ENCODE measurements at regions not wholly inside any gene's neighbourhood (a gene's known extent, or its start where the extent isn't known, plus 50 kb on each side); places are given as distances from the start of the nearest gene placed in this dataset.

GRCh38 chr12:43057566-43057965, 468.0 kb upstream of the PRICKLE1 start:
- CTCF ChIA-PET: no interaction called here
- TF ChIP-seq CTCF (conservative IDR thresholded peaks at IDR 0.05; ENCODE audit: low read depth): no peak
- POLR2A ChIA-PET (ENCODE audit: low non-redundant PET): no interaction called here
- H3K27ac ChIP-seq: no peak overlapping the region
- DNase-seq (ENCODE audit: low spot score): no peak

GRCh38 chr12:43054085-43054484, 464.5 kb upstream of the PRICKLE1 start:
- no peak overlapping the region for H3K27ac ChIP-seq
- DNase-seq (ENCODE audit: low spot score): no peak
- CTCF ChIA-PET: no interaction called here
- TF ChIP-seq CTCF (conservative IDR thresholded peaks at IDR 0.05; ENCODE audit: low read depth): no peak
- POLR2A ChIA-PET (ENCODE audit: low non-redundant PET): no interaction called here

- CTCF ChIA-PET: no interaction called here
- no peak overlapping the region for H3K27ac ChIP-seq
- no peak for DNase-seq (ENCODE audit: low spot score)
- no peak for TF ChIP-seq CTCF (conservative IDR thresholded peaks at IDR 0.05; ENCODE audit: low read depth)
- POLR2A ChIA-PET (ENCODE audit: low non-redundant PET): no interaction called here
Measured at GRCh38 chr12:43052441-43052840, 462.9 kb upstream of the PRICKLE1 start.

- no peak for TF ChIP-seq CTCF (conservative IDR thresholded peaks at IDR 0.05; ENCODE audit: low read depth)
- no peak for DNase-seq (ENCODE audit: low spot score)
- H3K27ac ChIP-seq: no peak overlapping the region
- CTCF ChIA-PET: no interaction called here
- POLR2A ChIA-PET (ENCODE audit: low non-redundant PET): no interaction called here
Measured at GRCh38 chr12:43044241-43044640, 454.7 kb upstream of the PRICKLE1 start.

- ChIA-PET POLR2A (ENCODE audit: low non-redundant PET) (no interaction called here), CTCF (no interaction called here)
Measured at GRCh38 chr12:43038991-43039390, 449.4 kb upstream of the PRICKLE1 start.

GRCh38 chr12:43029971-43030370, 440.4 kb upstream of the PRICKLE1 start:
- CTCF ChIA-PET: no interaction called here
- DNase-seq (ENCODE audit: low spot score): no peak
- POLR2A ChIA-PET (ENCODE audit: low non-redundant PET): no interaction called here
- no peak for TF ChIP-seq CTCF (conservative IDR thresholded peaks at IDR 0.05; ENCODE audit: low read depth)
- no peak overlapping the region for H3K27ac ChIP-seq

More at GRCh38 chr12:43038991-43039390, 449.4 kb upstream of the PRICKLE1 start:
- TF ChIP-seq CTCF (conservative IDR thresholded peaks at IDR 0.05; ENCODE audit: low read depth): no peak
- H3K27ac ChIP-seq: no peak overlapping the region
- DNase-seq (ENCODE audit: low spot score): no peak

GRCh38 chr12:43028826-43029225, 439.3 kb upstream of the PRICKLE1 start:
- ChIA-PET POLR2A (ENCODE audit: low non-redundant PET) (no interaction called here), CTCF (no interaction called here)
- no peak overlapping the region for H3K27ac ChIP-seq
- DNase-seq (ENCODE audit: low spot score): no peak
- TF ChIP-seq CTCF (conservative IDR thresholded peaks at IDR 0.05; ENCODE audit: low read depth): no peak
